ENCODE measurements at regions not wholly inside any gene's neighbourhood (a gene's known extent, or its start where the extent isn't known, plus 50 kb on each side); places are given as distances from the start of the nearest gene placed in this dataset.

- Histone ChIP-seq H3K36me3 (ENCODE audit: insufficient read depth, low read length) (no peaks in the 10 kb centered on the region), H4K20me1 (ENCODE audit: insufficient read depth, low read length, poor library complexity, severe bottlenecking) (no peaks in the 10 kb centered on the region), H3K27me3 (ENCODE audit: insufficient read depth, low read length, poor library complexity, severe bottlenecking) (no peaks in the 10 kb centered on the region), H3K4me1 (ENCODE audit: insufficient read depth, low read length, poor library complexity, severe bottlenecking) (no peaks in the 10 kb centered on the region), H3K4me2 (ENCODE audit: low read depth, low read length, poor library complexity, severe bottlenecking) (no peak overlapping the region), H2AFZ (ENCODE audit: low read length) (no peak overlapping the region), H3K9me3 (ENCODE audit: insufficient read depth, low read depth, low read length) (no peaks in the 10 kb centered on the region), H3K9me2 (replicated peaks; ENCODE audit: low read depth, low read length) (no peaks in the 10 kb centered on the region), H3K4me3 (ENCODE audit: low read length, poor library complexity, severe bottlenecking) (no peak overlapping the region), H3K79me2 (ENCODE audit: insufficient read depth, low read length) (no peaks in the 10 kb centered on the region), H3K9ac (ENCODE audit: low read depth, low read length, poor library complexity, severe bottlenecking) (no peak overlapping the region), H3F3A (ENCODE audit: low read depth) (no peaks in the 10 kb centered on the region)
- TF ChIP-seq CTCF (conservative IDR thresholded peaks at IDR 0.05; ENCODE audit: low read length) (no peak), EZH2phosphoT487 (IDR thresholded peaks at IDR 0.05; ENCODE audit: borderline replicate concordance) (no peak)
Measured at GRCh38 chr1:96011606-96012005, 710.0 kb upstream of the PTBP2 start.

GRCh38 chr1:96016219-96016618 is 705.4 kb upstream of the PTBP2 start:
- no peaks in the 10 kb centered on the region for H3K9me2 ChIP-seq (replicated peaks; ENCODE audit: low read depth, low read length)
- H3K4me3 ChIP-seq (ENCODE audit: low read length, poor library complexity, severe bottlenecking), result no peak overlapping the region
- H3K9ac ChIP-seq (ENCODE audit: low read depth, low read length, poor library complexity, severe bottlenecking), result no peak overlapping the region
- H4K20me1 ChIP-seq (ENCODE audit: insufficient read depth, low read length, poor library complexity, severe bottlenecking), result no peaks in the 10 kb centered on the region
- no peaks in the 10 kb centered on the region for H3F3A ChIP-seq (ENCODE audit: low read depth)
- no peaks in the 10 kb centered on the region for H3K79me2 ChIP-seq (ENCODE audit: insufficient read depth, low read length)
- H2AFZ ChIP-seq (ENCODE audit: low read length), result no peak overlapping the region
- no peak for TF ChIP-seq CTCF (conservative IDR thresholded peaks at IDR 0.05; ENCODE audit: low read length)
- TF ChIP-seq EZH2phosphoT487 (IDR thresholded peaks at IDR 0.05; ENCODE audit: borderline replicate concordance), result no peak
- no peaks in the 10 kb centered on the region for H3K36me3 ChIP-seq (ENCODE audit: insufficient read depth, low read length)
- no peaks in the 10 kb centered on the region for H3K9me3 ChIP-seq (ENCODE audit: insufficient read depth, low read depth, low read length)
- H3K27me3 ChIP-seq (ENCODE audit: insufficient read depth, low read length, poor library complexity, severe bottlenecking), result no peaks in the 10 kb centered on the region
- peaks cover 20% of the 10 kb centered on the region for H3K4me1 ChIP-seq (ENCODE audit: insufficient read depth, low read length, poor library complexity, severe bottlenecking)
- H3K4me2 ChIP-seq (ENCODE audit: low read depth, low read length, poor library complexity, severe bottlenecking), result no peak overlapping the region

GRCh38 chr1:96020378-96020777 is 701.2 kb upstream of the PTBP2 start:
- Histone ChIP-seq H3K79me2 (ENCODE audit: insufficient read depth, low read length) (no peaks in the 10 kb centered on the region), H3K4me2 (ENCODE audit: low read depth, low read length, poor library complexity, severe bottlenecking) (no peak overlapping the region), H3K36me3 (ENCODE audit: insufficient read depth, low read length) (no peaks in the 10 kb centered on the region), H3K4me1 (ENCODE audit: insufficient read depth, low read length, poor library complexity, severe bottlenecking) (peaks cover 20% of the 10 kb centered on the region), H2AFZ (ENCODE audit: low read length) (no peak overlapping the region), H3K9ac (ENCODE audit: low read depth, low read length, poor library complexity, severe bottlenecking) (no peak overlapping the region), H3F3A (ENCODE audit: low read depth) (no peaks in the 10 kb centered on the region), H3K27me3 (ENCODE audit: insufficient read depth, low read length, poor library complexity, severe bottlenecking) (no peaks in the 10 kb centered on the region), H3K9me3 (ENCODE audit: insufficient read depth, low read depth, low read length) (no peaks in the 10 kb centered on the region), H3K9me2 (replicated peaks; ENCODE audit: low read depth, low read length) (no peaks in the 10 kb centered on the region), H4K20me1 (ENCODE audit: insufficient read depth, low read length, poor library complexity, severe bottlenecking) (no peaks in the 10 kb centered on the region), H3K4me3 (ENCODE audit: low read length, poor library complexity, severe bottlenecking) (no peak overlapping the region)
- TF ChIP-seq EZH2phosphoT487 (IDR thresholded peaks at IDR 0.05; ENCODE audit: borderline replicate concordance), result no peak
- TF ChIP-seq CTCF (conservative IDR thresholded peaks at IDR 0.05; ENCODE audit: low read length), result no peak
